ENCODE measurements at regions not wholly inside any gene's neighbourhood (a gene's known extent, or its start where the extent isn't known, plus 50 kb on each side); places are given as distances from the start of the nearest gene placed in this dataset.

DNA sequence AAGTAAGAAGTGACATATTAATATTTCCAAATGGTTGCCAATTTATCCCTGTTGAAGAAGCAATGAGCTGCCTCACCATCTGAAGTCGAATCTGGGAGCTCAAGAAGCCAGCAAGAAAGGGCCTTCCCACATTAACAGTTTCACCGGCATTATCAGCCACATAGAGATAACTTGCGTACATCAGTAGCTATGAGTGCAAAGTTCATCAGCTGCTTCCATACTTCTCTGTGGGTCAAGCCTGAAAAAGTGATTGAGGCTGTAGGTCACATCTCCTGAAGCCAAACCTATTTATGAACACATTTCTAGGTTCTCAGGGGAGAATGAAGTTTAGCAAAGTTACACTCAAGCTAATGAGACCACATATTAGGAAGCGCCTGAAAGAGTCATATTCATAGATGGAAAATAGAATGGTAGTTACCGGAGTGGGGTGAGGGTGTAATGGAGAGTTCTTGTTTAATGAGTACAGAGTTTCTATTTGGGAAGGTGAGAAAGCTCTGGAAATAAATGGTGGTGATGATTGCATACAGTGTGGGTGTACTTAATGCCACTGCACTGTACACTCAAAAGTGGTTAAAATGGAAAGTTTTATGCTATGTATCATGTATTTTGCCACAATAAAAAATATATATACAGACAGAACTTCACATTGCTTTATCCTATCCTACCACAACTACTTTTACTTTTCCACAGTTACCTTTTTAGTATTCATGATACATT lies 189.3 kb upstream of the SP4 start:
- TF ChIP-seq, protein P1, sequence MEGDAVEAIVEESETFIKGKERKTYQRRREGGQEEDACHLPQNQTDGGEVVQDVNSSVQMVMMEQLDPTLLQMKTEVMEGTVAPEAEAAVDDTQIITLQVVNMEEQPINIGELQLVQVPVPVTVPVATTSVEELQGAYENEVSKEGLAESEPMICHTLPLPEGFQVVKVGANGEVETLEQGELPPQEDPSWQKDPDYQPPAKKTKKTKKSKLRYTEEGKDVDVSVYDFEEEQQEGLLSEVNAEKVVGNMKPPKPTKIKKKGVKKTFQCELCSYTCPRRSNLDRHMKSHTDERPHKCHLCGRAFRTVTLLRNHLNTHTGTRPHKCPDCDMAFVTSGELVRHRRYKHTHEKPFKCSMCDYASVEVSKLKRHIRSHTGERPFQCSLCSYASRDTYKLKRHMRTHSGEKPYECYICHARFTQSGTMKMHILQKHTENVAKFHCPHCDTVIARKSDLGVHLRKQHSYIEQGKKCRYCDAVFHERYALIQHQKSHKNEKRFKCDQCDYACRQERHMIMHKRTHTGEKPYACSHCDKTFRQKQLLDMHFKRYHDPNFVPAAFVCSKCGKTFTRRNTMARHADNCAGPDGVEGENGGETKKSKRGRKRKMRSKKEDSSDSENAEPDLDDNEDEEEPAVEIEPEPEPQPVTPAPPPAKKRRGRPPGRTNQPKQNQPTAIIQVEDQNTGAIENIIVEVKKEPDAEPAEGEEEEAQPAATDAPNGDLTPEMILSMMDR (IDR thresholded peaks at IDR 0.05) = no peak
- TF ChIP-seq ZFX (IDR thresholded peaks at IDR 0.05; ENCODE audit: borderline replicate concordance) = no peak
